ENCODE measurements at regions not wholly inside any gene's neighbourhood (a gene's known extent, or its start where the extent isn't known, plus 50 kb on each side); places are given as distances from the start of the nearest gene placed in this dataset.
"Not testable (repeated sequence)": the region's sequence is repeated elsewhere in the genome, so short reads cannot be mapped to it uniquely, and the experiment has no call there.

- Histone ChIP-seq H3K4me3 (replicated peaks; ENCODE audit: insufficient read depth, low read length) (no peak overlapping the region), H3K27me3 (ENCODE audit: insufficient read depth, poor library complexity, severe bottlenecking) (peaks cover 2% of the 10 kb centered on the region), H3K27ac (replicated peaks) (no peak overlapping the region)
- no peak for DNase-seq (ENCODE audit: low read depth in 1 of 2, low spot score in 1 of 2)
- TF ChIP-seq REST (IDR thresholded peaks at IDR 0.05; ENCODE audit: insufficient replicate concordance, low read depth) (no peak), POLR2AphosphoS5 (IDR thresholded peaks at IDR 0.05; ENCODE audit: low read depth) (no peak), CTCF (IDR thresholded peaks at IDR 0.05; ENCODE audit: insufficient read depth, low read length) (no peak), GABPA (IDR thresholded peaks at IDR 0.05; ENCODE audit: low read depth) (no peak), SPI1 (IDR thresholded peaks at IDR 0.05; ENCODE audit: borderline replicate concordance, low read depth) (no peak)
These were observed 323.7 kb upstream of the FAM78B start for GRCh38 chr1:166490437-166490991.

GRCh38 chr1:166493765-166494164, 327.0 kb upstream of the FAM78B start:
- not testable (repeated sequence) for DNase-seq (ENCODE audit: low read depth in 1 of 2, low spot score in 1 of 2)

GRCh38 chr1:166507347-166507746, 331.9 kb upstream of the POGK start:
- no peak for DNase-seq (ENCODE audit: low read depth in 1 of 2, low spot score in 1 of 2)
- no peak overlapping the region for H3K4me3 ChIP-seq (replicated peaks; ENCODE audit: insufficient read depth, low read length)
- H3K27ac ChIP-seq (replicated peaks) = no peak overlapping the region
- no peaks in the 10 kb centered on the region for H3K27me3 ChIP-seq (ENCODE audit: insufficient read depth, poor library complexity, severe bottlenecking)
- TF ChIP-seq REST (IDR thresholded peaks at IDR 0.05; ENCODE audit: insufficient replicate concordance, low read depth) (no peak), POLR2AphosphoS5 (IDR thresholded peaks at IDR 0.05; ENCODE audit: low read depth) (no peak), GABPA (IDR thresholded peaks at IDR 0.05; ENCODE audit: low read depth) (no peak), CTCF (IDR thresholded peaks at IDR 0.05; ENCODE audit: insufficient read depth, low read length) (no peak), SPI1 (IDR thresholded peaks at IDR 0.05; ENCODE audit: borderline replicate concordance, low read depth) (no peak)

More at GRCh38 chr1:166493765-166494164, 327.0 kb upstream of the FAM78B start:
- not testable (repeated sequence) for H3K27me3 ChIP-seq (ENCODE audit: insufficient read depth, poor library complexity, severe bottlenecking); H3K4me3 ChIP-seq (replicated peaks; ENCODE audit: insufficient read depth, low read length); H3K27ac ChIP-seq (replicated peaks)

GRCh38 chr1:166511761-166512160, 327.5 kb upstream of the POGK start:
- Histone ChIP-seq H3K4me3 (replicated peaks; ENCODE audit: insufficient read depth, low read length) (no peak overlapping the region), H3K27me3 (ENCODE audit: insufficient read depth, poor library complexity, severe bottlenecking) (no peaks in the 10 kb centered on the region), H3K27ac (replicated peaks) (no peak overlapping the region)
- TF ChIP-seq CTCF (IDR thresholded peaks at IDR 0.05; ENCODE audit: insufficient read depth, low read length) (no peak), REST (IDR thresholded peaks at IDR 0.05; ENCODE audit: insufficient replicate concordance, low read depth) (no peak), GABPA (IDR thresholded peaks at IDR 0.05; ENCODE audit: low read depth) (no peak), POLR2AphosphoS5 (IDR thresholded peaks at IDR 0.05; ENCODE audit: low read depth) (no peak), SPI1 (IDR thresholded peaks at IDR 0.05; ENCODE audit: borderline replicate concordance, low read depth) (no peak)
- DNase-seq (ENCODE audit: low read depth in 1 of 2, low spot score in 1 of 2) = peak; percentile 2 to 79
